ENCODE measurements at regions not wholly inside any gene's neighbourhood (a gene's known extent, or its start where the extent isn't known, plus 50 kb on each side); places are given as distances from the start of the nearest gene placed in this dataset.

DNA sequence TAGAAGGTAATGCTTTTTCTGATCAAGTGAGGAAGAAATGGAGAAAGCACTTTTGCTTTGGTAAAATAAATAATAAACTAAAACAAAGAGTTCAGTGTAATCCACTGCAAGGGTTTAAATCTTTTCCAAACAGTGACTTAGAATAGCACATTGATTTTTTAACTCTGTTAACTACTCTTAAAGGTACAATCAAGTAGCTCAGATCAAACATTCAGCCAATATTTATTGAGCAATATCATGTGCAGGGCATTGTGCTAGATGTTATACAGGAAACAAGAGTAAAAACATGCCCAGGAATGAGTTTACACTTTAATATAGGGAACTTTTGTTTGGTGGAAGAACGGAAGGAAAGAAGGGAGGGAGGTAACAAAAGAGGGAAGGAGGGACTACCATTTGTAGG lies 479.8 kb downstream of the KLHL13 start:
- no peak for TF ChIP-seq POLR2A (IDR thresholded peaks at IDR 0.05; ENCODE audit: low read length)
- no peak for TF ChIP-seq GATA1 (IDR thresholded peaks at IDR 0.05; ENCODE audit: low read depth, low read length)

Data from erythroblast (primary cell).